Activated CD8-positive, alpha-beta memory T cell treated with anti-CD3 and anti-CD28 coated beads, Interleukin-2, amount 50 U/mL, for 4 hours (primary cell): ENCODE measurements at regions not wholly inside any gene's neighbourhood (a gene's known extent, or its start where the extent isn't known, plus 50 kb on each side); places are given as distances from the start of the nearest gene placed in this dataset.
"Not testable (repeated sequence)": the region's sequence is repeated elsewhere in the genome, so short reads cannot be mapped to it uniquely, and the experiment has no call there.

ENCODE experiments used
- DNase-seq: peaks from one replicate; pipeline ENCODE4 v3.0.0-alpha.2; 2020

- DNase-seq: no peak
Observed at GRCh38 chr18:68426731-68427315, 288.1 kb downstream of the TMX3 start.

GRCh38 chr18:68418881-68419280, 296.0 kb downstream of the TMX3 start:
- no peak for DNase-seq

GRCh38 chr18:68418226-68418868, 296.6 kb downstream of the TMX3 start:
- DNase-seq: no peak

- no peak for DNase-seq
Observed at GRCh38 chr18:68417826-68418225, 297.1 kb downstream of the TMX3 start.

GRCh38 chr18:68417166-68417799, 297.6 kb downstream of the TMX3 start:
- DNase-seq: no peak

GRCh38 chr18:68414407-68414806, 300.5 kb downstream of the TMX3 start:
- no peak for DNase-seq

DNA sequence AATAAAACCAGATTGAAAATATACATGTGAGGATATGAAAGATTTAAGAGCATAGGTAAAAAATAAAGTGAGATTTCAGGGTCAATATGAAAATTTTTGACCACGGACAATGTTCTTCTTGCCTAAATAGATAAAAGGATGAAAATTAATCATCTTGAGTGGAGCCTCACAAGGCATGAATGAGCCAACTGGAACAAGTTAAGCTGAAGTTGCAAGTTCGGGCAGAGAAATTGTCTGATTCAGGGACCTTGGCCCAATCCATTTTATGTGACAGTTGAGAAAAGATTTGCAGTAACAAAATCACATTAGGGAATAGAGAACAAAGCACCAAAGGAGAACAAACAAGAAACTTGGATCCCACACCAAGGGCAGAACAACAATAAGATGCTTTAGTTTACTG, 305.3 kb downstream of the TMX3 start:
- no peak for DNase-seq

GRCh38 chr18:68406761-68407160, 308.1 kb downstream of the TMX3 start:
- DNase-seq: no peak

DNA sequence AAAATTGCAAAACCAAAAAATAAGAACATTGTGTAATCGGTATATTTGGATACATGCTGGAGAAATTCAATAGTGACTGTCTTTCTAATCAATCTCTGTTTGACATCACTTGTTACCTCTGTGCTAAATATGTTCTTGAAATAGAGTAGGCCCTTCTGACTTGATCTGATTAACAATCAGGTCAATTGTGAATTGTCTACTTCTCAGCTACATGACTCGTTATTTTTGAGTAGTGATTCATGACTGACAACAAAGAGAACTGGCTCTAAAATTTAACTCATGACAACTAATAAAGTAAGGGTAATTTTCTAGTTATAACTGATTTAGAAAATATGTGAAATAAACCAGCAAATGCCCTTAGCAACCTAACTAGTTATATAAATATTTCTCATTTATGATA, 312.1 kb downstream of the TMX3 start:
- DNase-seq: no peak

DNA sequence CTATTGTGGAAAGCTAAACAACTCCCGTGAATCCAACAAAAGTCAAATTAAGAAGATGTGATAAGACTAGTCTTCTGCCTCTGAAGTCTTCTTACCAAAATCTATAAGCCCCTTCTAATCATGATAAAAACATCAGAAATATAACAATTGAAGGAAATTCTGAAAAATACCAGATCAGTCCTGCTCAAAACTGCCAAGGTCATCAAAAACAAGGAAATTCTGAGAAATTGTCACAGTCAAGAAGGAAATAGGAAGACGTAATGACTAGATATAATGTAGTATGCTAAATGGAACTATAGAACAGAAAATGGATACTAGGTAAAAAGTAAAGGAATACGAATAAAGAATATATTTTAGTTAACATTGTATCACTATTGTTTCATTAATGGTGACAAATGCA, 314.0 kb downstream of the TMX3 start:
- no peak for DNase-seq

- DNase-seq: no peak
Observed at GRCh38 chr18:68399721-68400120, 315.2 kb downstream of the TMX3 start.

DNA sequence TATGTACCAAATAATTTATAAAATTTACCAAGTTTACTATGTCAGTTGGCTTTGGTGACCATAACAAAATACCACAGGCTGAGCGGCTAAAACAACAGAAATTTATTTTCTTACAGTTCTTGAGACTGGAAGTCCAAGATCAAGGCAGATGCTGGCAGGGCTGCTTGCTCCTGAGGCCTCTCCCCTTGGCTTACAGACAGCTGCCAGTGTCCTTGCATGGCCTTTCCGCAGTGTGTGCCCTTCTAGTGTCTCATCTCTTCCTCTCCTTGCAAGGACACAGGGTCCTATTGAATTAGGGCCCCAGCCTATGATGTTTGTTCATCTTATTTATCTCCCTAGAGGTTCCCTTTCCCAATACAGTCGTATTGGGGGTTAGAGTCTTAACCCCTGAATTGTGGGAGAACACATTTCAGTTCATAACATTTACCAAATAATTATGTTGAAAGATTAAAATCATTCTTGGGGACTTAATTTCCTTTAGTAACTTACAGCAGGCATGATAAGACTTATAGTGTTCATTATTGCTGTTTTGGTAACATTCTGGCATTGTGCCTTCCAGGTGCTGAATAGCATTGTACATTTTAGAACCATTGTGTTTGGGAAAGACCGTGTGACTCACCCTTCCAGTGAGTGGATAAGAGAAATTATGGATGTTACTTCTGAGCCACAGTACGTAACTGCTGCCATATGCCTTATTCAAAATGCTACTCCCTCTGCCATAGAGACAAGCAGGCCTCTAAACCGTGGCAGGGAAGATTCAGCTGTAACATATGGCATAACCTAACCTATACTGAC, 317.5 kb downstream of the TMX3 start:
- no peak for DNase-seq

DNA sequence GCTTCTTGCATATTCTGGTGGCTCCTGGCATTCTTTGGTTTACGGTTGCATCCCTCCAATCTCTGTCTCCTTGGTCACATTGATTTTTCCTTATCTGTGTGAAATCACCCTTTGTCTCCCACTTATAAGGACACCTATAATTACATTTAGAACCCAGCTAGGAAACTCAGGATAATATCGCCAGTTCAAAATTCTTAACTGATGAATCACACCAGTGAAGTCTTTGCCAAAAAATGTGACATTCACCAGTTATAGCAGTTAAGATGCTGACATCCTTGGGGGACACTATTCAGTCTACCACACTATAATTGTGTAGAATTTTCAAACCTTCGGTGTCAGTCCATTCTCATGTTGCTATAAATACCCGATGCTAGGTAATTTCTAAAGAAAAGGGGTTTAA, 320.2 kb downstream of the TMX3 start:
- DNase-seq: no peak

DNA sequence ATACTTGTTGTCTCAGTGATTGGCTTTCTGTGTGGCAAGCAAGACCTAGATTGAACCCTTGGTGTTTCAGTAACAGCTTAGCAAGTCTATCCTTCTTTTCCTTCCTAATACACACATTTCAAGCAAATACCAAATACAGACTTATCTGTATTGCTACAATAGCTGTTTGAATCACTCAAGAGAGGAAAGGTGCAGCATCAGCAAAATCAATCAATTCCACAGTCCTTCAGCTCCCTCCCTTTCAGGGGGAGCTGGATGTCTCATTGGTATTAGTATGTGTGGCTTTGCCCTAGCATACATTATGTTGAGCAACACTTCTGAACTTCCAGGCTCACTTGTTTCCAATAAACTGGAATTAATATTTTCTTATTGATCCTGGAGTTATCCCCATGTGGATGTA, 323.1 kb downstream of the TMX3 start:
- no peak for DNase-seq

- no peak for DNase-seq
Observed at GRCh38 chr18:68387246-68387645, 327.7 kb downstream of the TMX3 start.

- not testable (repeated sequence) for DNase-seq
Observed at GRCh38 chr18:68383979-68384378, 330.9 kb downstream of the TMX3 start.

GRCh38 chr18:68376926-68377325, 338.0 kb downstream of the TMX3 start:
- DNase-seq: no peak

DNA sequence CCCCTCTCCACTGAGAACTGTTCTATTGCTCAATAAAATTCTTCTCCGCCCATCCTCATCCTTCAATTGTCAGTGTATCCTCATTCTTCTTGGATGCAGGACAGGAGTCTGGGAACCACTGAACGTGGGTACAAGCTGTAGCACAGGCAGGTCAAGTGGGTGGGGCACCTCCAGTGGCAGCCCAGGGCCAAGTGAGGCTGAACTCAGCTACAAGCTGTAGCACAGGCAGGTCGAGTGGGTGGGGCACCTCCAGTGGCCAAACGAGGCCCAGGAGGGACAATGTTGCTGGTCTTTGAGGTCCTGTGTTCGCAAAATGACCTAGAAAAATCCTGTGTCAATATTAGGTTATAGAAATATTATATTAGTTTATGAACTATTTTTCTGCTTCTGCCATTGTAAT, 352.0 kb downstream of the TMX3 start:
- no peak for DNase-seq

DNA sequence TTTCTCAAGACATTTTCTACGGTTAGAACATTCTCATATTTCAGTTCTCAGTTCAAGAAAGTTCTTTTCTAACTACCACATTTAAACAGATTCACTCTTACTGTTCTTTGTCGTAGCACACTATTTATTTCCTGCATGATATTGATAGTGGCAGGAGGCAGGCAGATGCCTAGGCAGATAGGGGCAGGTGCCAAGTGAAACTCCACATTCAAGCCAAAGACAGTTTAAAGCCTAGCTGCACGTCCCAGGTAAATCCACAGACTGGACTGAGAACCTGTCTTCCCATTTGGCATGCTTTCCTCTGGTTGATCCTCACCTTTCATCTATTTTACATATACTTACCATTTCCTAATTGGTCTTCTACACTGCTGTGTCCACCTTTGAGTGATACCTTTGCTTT, 359.3 kb downstream of the TMX3 start:
- DNase-seq: no peak

DNA sequence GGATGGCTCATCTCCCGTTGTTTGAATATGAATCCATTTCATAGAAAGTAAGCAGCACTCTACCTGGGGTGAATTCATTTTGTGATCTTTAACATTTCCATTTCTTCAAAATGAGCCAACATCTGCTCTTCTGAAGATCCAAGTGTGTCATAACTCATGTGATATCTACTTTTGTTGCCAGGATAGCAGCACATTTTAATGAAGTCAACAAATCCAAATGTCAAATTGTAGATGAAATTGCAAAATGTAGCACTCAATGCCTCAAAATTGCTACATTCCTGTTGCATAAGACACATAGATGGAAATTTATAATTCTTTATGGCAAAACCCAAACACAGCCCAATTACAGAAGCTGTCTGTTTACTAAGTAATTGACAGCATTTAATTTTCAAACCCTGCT, 360.7 kb downstream of the TMX3 start:
- DNase-seq: no peak

- no peak for DNase-seq
Observed at GRCh38 chr18:68342039-68342659, 372.8 kb downstream of the TMX3 start.

- DNase-seq: no peak
Observed at GRCh38 chr18:68340606-68341005, 374.3 kb downstream of the TMX3 start.

DNA sequence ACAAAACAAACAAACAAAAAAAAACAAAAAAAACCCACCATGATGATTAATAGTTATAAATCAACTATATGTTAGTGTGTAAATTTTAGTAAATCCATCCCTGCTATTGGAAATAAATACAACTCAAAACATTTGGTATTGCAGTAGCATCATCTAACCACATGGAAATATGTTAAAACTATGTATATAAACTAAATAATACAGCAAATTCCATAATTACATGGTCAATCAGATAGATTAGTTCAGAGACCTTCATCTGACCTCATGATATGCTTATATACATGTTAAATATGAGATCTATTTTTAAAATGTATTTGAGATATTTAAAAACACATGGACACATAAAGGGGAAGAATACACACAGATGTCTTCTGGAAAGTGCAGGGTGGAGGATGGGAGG, 384.2 kb downstream of the TMX3 start:
- no peak for DNase-seq
